SU-DHL-6 (cell line): ENCODE measurements at regions not wholly inside any gene's neighbourhood (a gene's known extent, or its start where the extent isn't known, plus 50 kb on each side); places are given as distances from the start of the nearest gene placed in this dataset.

Source experiments
- H2AFZ ChIP-seq: fragments of 200-600 bp; sonication (generic); 2 replicates; pipeline ENCODE4 v1.6.1; 2014; ENCODE audit warnings: low read depth, mild to moderate bottlenecking, moderate library complexity, mixed read lengths, antibody characterized with exemption, low read length; ENCODE audit not compliant: severe bottlenecking
- H3F3A ChIP-seq: fragments of 200-600 bp; shearing (Covaris generic); 2 replicates; pipeline ENCODE4 v1.6.0; 2016; ENCODE audit warnings: antibody characterized with exemption, mild to moderate bottlenecking; ENCODE audit not compliant: insufficient read depth
- H3K27ac ChIP-seq: fragments of 200-600 bp; sonication (generic); 2 replicates; pipeline ENCODE4 v1.5.1; 2016; ENCODE audit warnings: low read depth, mild to moderate bottlenecking, low read length, moderate library complexity, mixed read lengths
- H3K27me3 ChIP-seq: fragments of 200-600 bp; sonication (generic), shearing (Covaris generic); 2 replicates; pipeline ENCODE4 v1.6.0; 2014; ENCODE audit warnings: mild to moderate bottlenecking, low read length
- H3K36me3 ChIP-seq: fragments of 200-600 bp; sonication (generic); 2 replicates; pipeline ENCODE4 v1.6.1; 2014; ENCODE audit warnings: mild to moderate bottlenecking, low read length, mixed read lengths
- H3K4me2 ChIP-seq: fragments of 300-600, 200-600 bp; shearing (Covaris generic), sonication (generic); 2 replicates; pipeline ENCODE4 v1.6.0; 2014; ENCODE audit warnings: low read length, low read depth, mild to moderate bottlenecking; ENCODE audit not compliant: poor library complexity, severe bottlenecking
- H3K4me3 ChIP-seq: fragments of 200-600 bp; sonication (generic); 2 replicates; pipeline ENCODE4 v1.5.1; 2014; ENCODE audit warnings: antibody characterized with exemption, low read length, mild to moderate bottlenecking, mixed read lengths; ENCODE audit not compliant: insufficient read depth, poor library complexity, severe bottlenecking
- H3K79me2 ChIP-seq: fragments of 200-600 bp; sonication (generic); 2 replicates; pipeline ENCODE4 v1.6.1; 2014; ENCODE audit warnings: mild to moderate bottlenecking, low read length, moderate library complexity; ENCODE audit not compliant: insufficient read depth
- H3K9ac ChIP-seq: fragments of 200-600 bp; sonication (generic); 2 replicates; pipeline ENCODE4 v1.7.0; 2014; ENCODE audit warnings: mild to moderate bottlenecking, low read length
- H3K9me2 ChIP-seq: fragments of 200-600 bp; sonication (generic); replicated peaks from 2 replicates; pipeline ENCODE4 v1.6.1; 2014; ENCODE audit warnings: low read length; ENCODE audit not compliant: insufficient read depth
- H3K9me3 ChIP-seq: fragments of 200-600 bp; sonication (generic); 2 replicates; pipeline ENCODE4 v1.6.1; 2014; ENCODE audit warnings: low read length, mixed read lengths; ENCODE audit not compliant: insufficient read depth
- H4K20me1 ChIP-seq: fragments of 200-600 bp; sonication (generic); 2 replicates; pipeline ENCODE4 v1.6.1; 2014; ENCODE audit warnings: low read depth, mild to moderate bottlenecking, antibody characterized with exemption, low read length, moderate library complexity, mixed read lengths
- CTCF ChIP-seq: fragments of 200-600 bp; sonication (generic); IDR thresholded peaks from one replicate; pipeline ENCODE4 v1.5.1; 2017; ENCODE audit warnings: antibody characterized with exemption, mild to moderate bottlenecking, low read length, moderate library complexity; ENCODE audit not compliant: insufficient read depth, poor library complexity, severe bottlenecking
- EZH2phosphoT487 ChIP-seq: fragments of 200-600 bp; sonication (generic), shearing (Covaris generic); conservative IDR thresholded peaks from 2 replicates; pipeline ENCODE4 v1.6.1; 2018; ENCODE audit warnings: mild to moderate bottlenecking, antibody characterized with exemption, low read length, moderate library complexity, mixed read lengths

GRCh38 chr13:30019648-30020626 lies 169.5 kb upstream of the UBL3 start:
- TF ChIP-seq CTCF (no peak), EZH2phosphoT487 (no peak)
- H3K4me2 ChIP-seq: no peak overlapping the region
- H3F3A ChIP-seq: no peaks in the 10 kb centered on the region
- no peaks in the 10 kb centered on the region for H3K79me2 ChIP-seq
- H3K9me2 ChIP-seq: no peaks in the 10 kb centered on the region
- no peak overlapping the region for H3K4me3 ChIP-seq
- H3K27me3 ChIP-seq: no peaks in the 10 kb centered on the region
- H3K9ac ChIP-seq: no peak overlapping the region
- H3K9me3 ChIP-seq: no peaks in the 10 kb centered on the region
- H4K20me1 ChIP-seq: no peaks in the 10 kb centered on the region
- no peak overlapping the region for H3K27ac ChIP-seq
- H3K36me3 ChIP-seq: no peaks in the 10 kb centered on the region
- H2AFZ ChIP-seq: no peak overlapping the region

GRCh38 chr13:30017880-30018279 lies 167.5 kb upstream of the UBL3 start:
- Histone ChIP-seq H4K20me1 (no peaks in the 10 kb centered on the region), H3K9me3 (no peaks in the 10 kb centered on the region), H3K4me2 (no peak overlapping the region), H3F3A (no peaks in the 10 kb centered on the region), H2AFZ (no peak overlapping the region), H3K27ac (no peak overlapping the region), H3K9me2 (no peaks in the 10 kb centered on the region), H3K79me2 (no peaks in the 10 kb centered on the region), H3K27me3 (no peaks in the 10 kb centered on the region), H3K36me3 (no peaks in the 10 kb centered on the region), H3K9ac (no peak overlapping the region), H3K4me3 (no peak overlapping the region)
- no peak for TF ChIP-seq CTCF
- no peak for TF ChIP-seq EZH2phosphoT487

GRCh38 chr13:30016398-30016797 lies 166.0 kb upstream of the UBL3 start:
- no peaks in the 10 kb centered on the region for H4K20me1 ChIP-seq
- no peak overlapping the region for H2AFZ ChIP-seq
- no peaks in the 10 kb centered on the region for H3F3A ChIP-seq
- H3K27me3 ChIP-seq: no peaks in the 10 kb centered on the region
- no peak overlapping the region for H3K4me2 ChIP-seq
- H3K36me3 ChIP-seq: no peaks in the 10 kb centered on the region
- H3K4me3 ChIP-seq: no peak overlapping the region
- TF ChIP-seq EZH2phosphoT487: no peak
- no peak for TF ChIP-seq CTCF
- H3K9ac ChIP-seq: no peak overlapping the region
- no peaks in the 10 kb centered on the region for H3K9me2 ChIP-seq
- no peaks in the 10 kb centered on the region for H3K9me3 ChIP-seq
- no peak overlapping the region for H3K27ac ChIP-seq
- no peaks in the 10 kb centered on the region for H3K79me2 ChIP-seq
